C4-2B (cell line): ENCODE measurements at regions not wholly inside any gene's neighbourhood (a gene's known extent, or its start where the extent isn't known, plus 50 kb on each side); places are given as distances from the start of the nearest gene placed in this dataset.

ENCODE experiments used
- H3K27ac ChIP-seq: fragments of 450-650 bp; 2 replicates; pipeline ENCODE4 v1.5.1; 2017
- ZFX ChIP-seq: fragments of 450-650 bp; IDR thresholded peaks from 2 replicates; pipeline ENCODE4 v1.6.1; 2017
- TF ChIP-seq, protein P1 (sequence below): fragments of 450-650 bp; conservative IDR thresholded peaks from 2 replicates; pipeline ENCODE4 v1.5.1; 2017; ENCODE audit warnings: mild to moderate bottlenecking

DNA sequence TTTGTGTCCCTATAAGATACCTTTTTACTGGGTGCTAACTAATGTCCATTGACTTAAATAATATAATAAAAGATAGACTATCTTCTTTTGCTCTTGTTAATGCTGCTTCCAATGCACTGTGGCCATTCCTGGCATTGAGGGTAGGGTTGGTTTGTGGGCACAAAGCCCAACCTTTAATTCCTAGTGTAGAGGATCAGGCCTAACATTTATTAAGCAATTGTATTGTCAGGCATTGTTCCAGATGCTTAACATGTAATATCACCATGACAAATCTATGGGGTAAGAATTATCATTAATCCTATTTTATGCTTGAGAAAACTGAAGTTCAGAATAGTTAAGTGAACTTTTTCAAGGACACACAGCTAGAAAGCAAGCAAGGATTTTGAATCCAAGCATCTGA lies 60.4 kb upstream of the GPBP1 start:
- H3K27ac ChIP-seq: no peak overlapping the region
- TF ChIP-seq, protein P1, sequence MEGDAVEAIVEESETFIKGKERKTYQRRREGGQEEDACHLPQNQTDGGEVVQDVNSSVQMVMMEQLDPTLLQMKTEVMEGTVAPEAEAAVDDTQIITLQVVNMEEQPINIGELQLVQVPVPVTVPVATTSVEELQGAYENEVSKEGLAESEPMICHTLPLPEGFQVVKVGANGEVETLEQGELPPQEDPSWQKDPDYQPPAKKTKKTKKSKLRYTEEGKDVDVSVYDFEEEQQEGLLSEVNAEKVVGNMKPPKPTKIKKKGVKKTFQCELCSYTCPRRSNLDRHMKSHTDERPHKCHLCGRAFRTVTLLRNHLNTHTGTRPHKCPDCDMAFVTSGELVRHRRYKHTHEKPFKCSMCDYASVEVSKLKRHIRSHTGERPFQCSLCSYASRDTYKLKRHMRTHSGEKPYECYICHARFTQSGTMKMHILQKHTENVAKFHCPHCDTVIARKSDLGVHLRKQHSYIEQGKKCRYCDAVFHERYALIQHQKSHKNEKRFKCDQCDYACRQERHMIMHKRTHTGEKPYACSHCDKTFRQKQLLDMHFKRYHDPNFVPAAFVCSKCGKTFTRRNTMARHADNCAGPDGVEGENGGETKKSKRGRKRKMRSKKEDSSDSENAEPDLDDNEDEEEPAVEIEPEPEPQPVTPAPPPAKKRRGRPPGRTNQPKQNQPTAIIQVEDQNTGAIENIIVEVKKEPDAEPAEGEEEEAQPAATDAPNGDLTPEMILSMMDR: no peak
- no peak for TF ChIP-seq ZFX

DNA sequence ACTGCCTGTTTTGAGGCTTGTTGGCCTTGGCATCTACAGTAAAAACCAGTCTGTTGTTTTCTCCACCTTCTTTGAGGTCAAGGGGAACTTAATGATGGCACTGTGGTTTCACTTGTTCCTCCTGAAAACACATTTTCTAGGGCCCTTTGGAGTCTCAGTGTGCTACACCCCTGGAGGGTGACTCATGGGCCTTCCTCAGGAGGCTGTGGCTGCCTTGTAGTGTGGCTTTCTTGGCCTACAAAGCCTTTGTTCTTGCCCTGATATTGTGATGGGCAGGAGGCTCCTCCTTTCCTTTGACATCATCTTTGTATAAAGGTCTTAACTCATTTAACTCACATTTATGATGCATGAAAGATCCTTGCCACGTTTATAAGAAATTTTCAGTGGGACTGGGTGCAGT lies 56.3 kb upstream of the GPBP1 start:
- H3K27ac ChIP-seq: no peak overlapping the region

DNA sequence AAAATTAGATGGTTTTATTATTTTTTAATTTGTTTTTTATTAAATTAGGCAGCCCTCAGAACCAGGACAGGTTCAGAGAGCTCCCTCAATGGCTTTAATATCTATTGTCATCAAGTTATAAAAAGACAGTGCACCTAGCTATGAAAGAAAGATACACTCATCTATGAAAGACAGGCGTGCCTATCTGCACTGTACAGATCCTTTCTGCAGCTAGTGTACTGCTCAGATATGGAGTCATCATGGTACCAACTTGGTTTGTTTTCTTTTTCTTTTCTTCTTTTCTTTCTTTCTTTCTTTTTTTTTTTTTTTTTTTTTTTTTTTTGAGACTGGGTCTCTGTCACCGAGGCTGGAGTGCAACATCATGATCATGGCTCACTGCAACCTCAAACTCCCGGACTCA lies 54.8 kb upstream of the GPBP1 start:
- H3K27ac ChIP-seq: no peak overlapping the region

More for the DNA sequence above, 56.3 kb upstream of the GPBP1 start:
- TF ChIP-seq, protein P1: no peak
- TF ChIP-seq ZFX: no peak

DNA sequence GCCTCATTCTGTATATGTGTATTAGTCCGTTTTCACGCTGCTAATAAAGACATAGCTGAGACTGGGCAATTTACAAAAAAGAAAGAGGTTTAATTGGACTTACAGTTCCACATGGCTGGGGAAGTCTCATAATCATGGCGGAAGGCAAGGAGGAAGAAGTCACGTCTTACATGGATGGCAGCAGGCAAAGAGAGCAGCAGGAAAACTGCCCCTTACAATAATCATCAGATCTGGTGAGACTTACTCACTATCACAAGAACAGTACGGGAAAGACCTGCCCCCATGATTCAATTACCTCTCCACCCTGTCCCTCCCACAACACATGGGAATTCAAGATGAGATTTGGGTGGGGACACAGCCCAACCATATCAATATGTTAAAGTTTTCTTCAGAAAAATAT lies 49.8 kb upstream of the GPBP1 start:
- no peak overlapping the region for H3K27ac ChIP-seq
- TF ChIP-seq, protein P1: no peak
- TF ChIP-seq ZFX: no peak

More for the DNA sequence above, 54.8 kb upstream of the GPBP1 start:
- TF ChIP-seq, protein P1: no peak
- TF ChIP-seq ZFX: no peak
